Esophagus muscularis mucosa (tissue), 4 donors: ENCODE measurements at regions not wholly inside any gene's neighbourhood (a gene's known extent, or its start where the extent isn't known, plus 50 kb on each side); places are given as distances from the start of the nearest gene placed in this dataset.

Source experiments
- CTCF ChIP-seq, 3 experiments: fragments of 200-600 bp in 2 of 3; fragments of 450-650 bp in 1 of 3; sonication (generic) in 2 of 3; IDR thresholded peaks; one replicate each; pipeline ENCODE4 v1.5.1; 2017 to 2019; ENCODE audit warnings: antibody characterized with exemption in 3 of 3, mild to moderate bottlenecking in 2 of 3, moderate library complexity in 1 of 3
- EP300 ChIP-seq: sonication (generic); formaldehyde crosslinking; IDR thresholded peaks from one replicate; pipeline ENCODE4 v1.6.1; 2017; ENCODE audit warnings: antibody characterized with exemption
- POLR2A ChIP-seq: fragments of 450-650 bp; IDR thresholded peaks from one replicate; pipeline ENCODE4 v1.6.1; 2017; ENCODE audit warnings: antibody characterized with exemption, moderate library complexity, mild to moderate bottlenecking, low read depth
- POLR2AphosphoS5 ChIP-seq, 2 donors: sonication (generic); formaldehyde crosslinking; IDR thresholded peaks; one replicate each; pipeline ENCODE4 v1.6.1; 2017; ENCODE audit warnings: antibody characterized with exemption in 2 of 2

GRCh38 chr18:78659057-78659456, 320.6 kb upstream of the SALL3 start:
- no peak for TF ChIP-seq CTCF (IDR thresholded peaks at IDR 0.05)
- no peak for TF ChIP-seq EP300
- no peak for TF ChIP-seq POLR2A
- TF ChIP-seq POLR2AphosphoS5 (IDR thresholded peaks at IDR 0.05), result no peak
